Gastroesophageal sphincter (tissue), 3 donors: ENCODE measurements at regions not wholly inside any gene's neighbourhood (a gene's known extent, or its start where the extent isn't known, plus 50 kb on each side); places are given as distances from the start of the nearest gene placed in this dataset.

Experiments used
- CTCF ChIP-seq, 4 experiments: fragments of 200-600 bp in 2 of 4; fragments of 450-650 bp in 2 of 4; sonication (generic) in 1 of 4; IDR thresholded peaks; one replicate each; pipeline ENCODE4 v1.5.1; 2017 to 2019; ENCODE audit warnings: antibody characterized with exemption in 4 of 4, mild to moderate bottlenecking in 2 of 4, moderate library complexity in 2 of 4
- EP300 ChIP-seq: sonication (generic); formaldehyde crosslinking; IDR thresholded peaks from one replicate; pipeline ENCODE4 v1.6.1; 2017; ENCODE audit warnings: antibody characterized with exemption, mild to moderate bottlenecking
- POLR2A ChIP-seq, 2 donors: fragments of 450-650 bp; IDR thresholded peaks; one replicate each; pipeline ENCODE4 v1.6.1; 2017; ENCODE audit warnings: antibody characterized with exemption in 2 of 2, mild to moderate bottlenecking in 2 of 2, moderate library complexity in 1 of 2
- POLR2AphosphoS5 ChIP-seq: sonication (generic); formaldehyde crosslinking; IDR thresholded peaks from one replicate; pipeline ENCODE4 v1.6.1; 2017; ENCODE audit warnings: antibody characterized with exemption

- TF ChIP-seq CTCF (IDR thresholded peaks at IDR 0.05) (no peak), POLR2AphosphoS5 (no peak), POLR2A (IDR thresholded peaks at IDR 0.05) (no peak), EP300 (no peak)
Observed at GRCh38 chr10:47109906-47110305, 190.1 kb upstream of the GDF10 start.
